CD4-positive, alpha-beta T cell (primary cell): ENCODE measurements at regions not wholly inside any gene's neighbourhood (a gene's known extent, or its start where the extent isn't known, plus 50 kb on each side); places are given as distances from the start of the nearest gene placed in this dataset.

Experiments
- ATAC-seq: fragments of 200-7000 bp; cut with Tn5 transposase; one replicate; pipeline ENCODE4 v1.10.0; 2022; ENCODE audit warnings: mild to moderate bottlenecking; ENCODE audit not compliant: poor library complexity
- CTCF ChIA-PET: fragments of 350-600 bp; sonication (Branson Sonifier 250); formaldehyde crosslinking; loops from one replicate; lab custom pipeline; 2021; ENCODE audit warnings: antibody characterized with exemption, inconsistent platforms; lab: Charles Lee
- POLR2A ChIA-PET: fragments of 350-600 bp; sonication (Branson Sonifier 250); formaldehyde crosslinking; loops from one replicate; lab custom pipeline; 2021; ENCODE audit warnings: antibody characterized with exemption, inconsistent platforms; lab: Charles Lee
- DNase-seq, 14 experiments: peaks; one replicate each; pipeline ENCODE4 v3.0.0-alpha.2; 2013 to 2020; ENCODE audit warnings: mixed read lengths in 2 of 14
- H3K27ac ChIP-seq, 2 donors: one replicate each; pipeline versions ENCODE4 v1.5.1 to v1.7.0; 2013; ENCODE audit warnings: low read length in 2 of 2, low read depth in 1 of 2, mild to moderate bottlenecking in 1 of 2
- H3K27me3 ChIP-seq, 2 experiments: 1 replicate in 1 of 2; 2 replicates in 1 of 2; pipeline versions ENCODE4 v1.6.1 to v1.7.0; 2013; ENCODE audit warnings: low read length in 2 of 2, control low read depth in 1 of 2, mild to moderate bottlenecking in 1 of 2, moderate library complexity in 1 of 2; ENCODE audit not compliant: insufficient read depth in 2 of 2, control insufficient read depth in 1 of 2
- H3K36me3 ChIP-seq: one replicate; pipeline ENCODE4 v1.6.1; 2013; ENCODE audit warnings: low read length, control low read depth; ENCODE audit not compliant: insufficient read depth
- H3K4me1 ChIP-seq: one replicate; pipeline ENCODE4 v1.6.1; 2013; ENCODE audit warnings: low read length, control low read depth; ENCODE audit not compliant: insufficient read depth
- H3K4me3 ChIP-seq: one replicate; pipeline ENCODE4 v1.5.1; 2013; ENCODE audit warnings: mild to moderate bottlenecking, low read length, moderate library complexity
- H3K9me3 ChIP-seq, 2 experiments: 1 replicate in 1 of 2; 2 replicates in 1 of 2; pipeline versions ENCODE4 v1.6.1 to v1.7.0; 2013; ENCODE audit warnings: low read length in 2 of 2, mild to moderate bottlenecking in 2 of 2, control low read depth in 1 of 2, moderate library complexity in 1 of 2; ENCODE audit not compliant: control insufficient read depth in 1 of 2, insufficient read depth in 1 of 2
- H3K27ac Mint-ChIP-seq: one replicate; pipeline ENCODE4 v1.8.0; 2020; ENCODE audit warnings: mixed read lengths
- H3K27me3 Mint-ChIP-seq: one replicate; pipeline ENCODE4 v1.8.0; 2021; ENCODE audit warnings: mixed read lengths
- H3K36me3 Mint-ChIP-seq: one replicate; pipeline ENCODE4 v1.8.0; 2021; ENCODE audit warnings: low read depth, mixed read lengths
- H3K4me1 Mint-ChIP-seq: one replicate; pipeline ENCODE4 v1.8.0; 2021; ENCODE audit warnings: low read depth, mixed read lengths
- H3K4me3 Mint-ChIP-seq: one replicate; pipeline ENCODE4 v1.8.0; 2020; ENCODE audit warnings: mild to moderate bottlenecking, mixed read lengths
- H3K9me3 Mint-ChIP-seq: one replicate; pipeline ENCODE4 v1.8.0; 2020; ENCODE audit warnings: mixed read lengths
- CTCF ChIP-seq: fragments of 200-600 bp; IDR thresholded peaks from one replicate; pipeline ENCODE4 v1.8.0; 2022; ENCODE audit warnings: antibody characterized with exemption, mild to moderate bottlenecking
- intact Hi-C, 2 experiments: fragments of 100-400 bp; cut with DNase I in 1 of 2; cut with micrococcal nuclease in 1 of 2; formaldehyde crosslinking; loops; one replicate each; pipeline versions ENCODE4 v1.15.1 to v1.9.0; 2023 to 2025; cut with DNase I, micrococcal nuclease

- POLR2A ChIA-PET: no interaction called here
- intact Hi-C loops: loop anchor here in 1 of 2 experiments (5.0 kb wide), 1 partner anchor 287 kb away; no protein-coding TSS in a partner anchor
- H3K4me1 ChIP-seq: no peaks in the 10 kb centered on the region
- Mint-ChIP-seq H3K4me1 (no peaks in the 10 kb centered on the region), H3K4me3 (no peak overlapping the region), H3K27me3 (peaks cover 60% of the 10 kb centered on the region), H3K27ac (no peak overlapping the region), H3K36me3 (no peaks in the 10 kb centered on the region), H3K9me3 (no peaks in the 10 kb centered on the region)
- no peak overlapping the region for H3K4me3 ChIP-seq
- no peaks in the 10 kb centered on the region for H3K9me3 ChIP-seq
- peaks cover 3 to 8% of the 10 kb centered on the region in 2 experiments for H3K27me3 ChIP-seq
- CTCF ChIA-PET: no interaction called here
- TF ChIP-seq CTCF: no peak
- ATAC-seq (no peak), DNase-seq (no peak)
- H3K27ac ChIP-seq: no peak overlapping the region
- H3K36me3 ChIP-seq: no peaks in the 10 kb centered on the region
Measured at GRCh38 chr11:33540427-33540826, 160.2 kb downstream of the C11orf91 start.

- Histone ChIP-seq H3K4me3 (no peak overlapping the region), H3K27ac (no peak overlapping the region), H3K9me3 (no peaks in the 10 kb centered on the region), H3K27me3 (peaks cover under 1 to 8% of the 10 kb centered on the region in 2 experiments), H3K4me1 (no peaks in the 10 kb centered on the region), H3K36me3 (no peaks in the 10 kb centered on the region)
- TF ChIP-seq CTCF: no peak
- H3K4me1 Mint-ChIP-seq: no peaks in the 10 kb centered on the region
- H3K27me3 Mint-ChIP-seq: peaks cover 58% of the 10 kb centered on the region
- no peaks in the 10 kb centered on the region for H3K9me3 Mint-ChIP-seq
- no peak overlapping the region for H3K4me3 Mint-ChIP-seq
- ATAC-seq: no peak
- DNase-seq: no peak
- H3K27ac Mint-ChIP-seq: no peak overlapping the region
- H3K36me3 Mint-ChIP-seq: no peaks in the 10 kb centered on the region
- ChIA-PET POLR2A (no interaction called here), CTCF (no interaction called here)
- intact Hi-C loops: loop anchor here in 1 of 2 experiments (5.0 kb wide), 1 partner anchor 288 kb away; no protein-coding TSS in a partner anchor
Measured at GRCh38 chr11:33539751-33540150, 160.9 kb downstream of the C11orf91 start.

- H3K36me3 Mint-ChIP-seq: no peaks in the 10 kb centered on the region
- Histone ChIP-seq H3K27me3 (peaks cover 0 to 2% of the 10 kb centered on the region in 2 experiments), H3K27ac (no peak overlapping the region), H3K36me3 (no peaks in the 10 kb centered on the region), H3K4me1 (no peaks in the 10 kb centered on the region), H3K9me3 (no peaks in the 10 kb centered on the region), H3K4me3 (no peak overlapping the region)
- no peak for TF ChIP-seq CTCF
- H3K9me3 Mint-ChIP-seq: no peaks in the 10 kb centered on the region
- intact Hi-C loops: no loop called here
- no peak for DNase-seq
- H3K4me1 Mint-ChIP-seq: no peaks in the 10 kb centered on the region
- CTCF ChIA-PET: no interaction called here
- peaks cover 60% of the 10 kb centered on the region for H3K27me3 Mint-ChIP-seq
- no peak overlapping the region for H3K4me3 Mint-ChIP-seq
- no peak for ATAC-seq
- POLR2A ChIA-PET: no interaction called here
- H3K27ac Mint-ChIP-seq: no peak overlapping the region
Measured at GRCh38 chr11:33538726-33539125, 161.9 kb downstream of the C11orf91 start.
